ENCODE measurements at regions not wholly inside any gene's neighbourhood (a gene's known extent, or its start where the extent isn't known, plus 50 kb on each side); places are given as distances from the start of the nearest gene placed in this dataset.

- Mint-ChIP-seq H3K27me3 (no peaks in the 10 kb centered on the region), H3K9me3 (no peaks in the 10 kb centered on the region), H3K4me1 (ENCODE audit: low read depth) (no peaks in the 10 kb centered on the region), H3K27ac (no peak overlapping the region), H3K36me3 (ENCODE audit: low read depth) (no peaks in the 10 kb centered on the region), H3K4me3 (no peak overlapping the region)
- intact Hi-C loops (cut with micrococcal nuclease), result no loop called here
Measured at GRCh38 chr10:130422366-130423324, 286.5 kb downstream of the GLRX3 start.

DNA sequence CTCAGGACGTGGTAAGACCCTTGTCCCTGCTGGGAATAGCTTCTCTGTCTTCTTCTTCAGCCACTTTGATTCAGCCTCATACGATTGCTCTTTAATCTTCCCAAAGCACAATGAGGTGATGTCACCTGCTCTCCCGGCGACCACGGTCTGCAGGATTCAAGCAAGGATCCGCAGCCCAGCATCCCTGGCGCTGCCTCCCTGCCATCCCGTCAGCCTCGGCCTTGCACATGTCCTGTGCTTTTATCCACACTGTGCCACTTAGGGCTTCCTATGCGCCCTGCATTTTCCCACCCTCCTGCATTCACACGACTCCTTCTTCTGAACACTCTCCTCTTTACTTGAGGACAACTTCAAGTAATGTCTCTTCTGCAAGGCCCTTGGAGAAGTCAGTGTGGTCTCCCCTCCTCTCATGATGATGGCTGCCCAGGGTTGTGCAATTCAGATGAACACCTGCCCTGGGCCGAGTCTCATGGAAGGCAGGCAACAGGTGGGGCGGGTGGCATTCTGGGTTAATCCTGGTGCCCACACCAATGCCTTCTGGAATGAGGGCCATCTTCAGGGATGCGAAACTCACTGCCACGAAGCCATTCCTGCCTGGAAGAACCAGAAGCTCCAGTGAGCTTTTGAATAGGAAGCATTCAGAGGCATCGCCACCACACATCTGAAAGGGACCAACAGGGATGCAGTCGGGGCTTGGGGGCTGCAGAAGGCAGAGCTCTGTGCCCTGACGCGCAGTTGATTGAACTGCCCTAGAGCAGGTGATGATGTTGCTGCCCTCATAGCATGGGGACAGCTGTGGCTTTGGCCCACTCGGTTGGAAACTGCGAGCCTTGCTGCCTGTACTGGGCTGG is 287.5 kb downstream of the GLRX3 start:
- H3K4me3 Mint-ChIP-seq, result no peak overlapping the region
- H3K27ac Mint-ChIP-seq, result no peak overlapping the region

GRCh38 chr10:130424418-130424817 is 288.2 kb downstream of the GLRX3 start:
- no peak overlapping the region for H3K4me3 Mint-ChIP-seq
- H3K36me3 Mint-ChIP-seq (ENCODE audit: low read depth), result no peaks in the 10 kb centered on the region
- H3K4me1 Mint-ChIP-seq (ENCODE audit: low read depth), result no peaks in the 10 kb centered on the region
- no peaks in the 10 kb centered on the region for H3K9me3 Mint-ChIP-seq
- intact Hi-C loops (cut with micrococcal nuclease), result no loop called here
- H3K27ac Mint-ChIP-seq, result no peak overlapping the region
- no peaks in the 10 kb centered on the region for H3K27me3 Mint-ChIP-seq

More for the DNA sequence above, 287.5 kb downstream of the GLRX3 start:
- Mint-ChIP-seq H3K27me3 (no peaks in the 10 kb centered on the region), H3K36me3 (ENCODE audit: low read depth) (no peaks in the 10 kb centered on the region), H3K4me1 (ENCODE audit: low read depth) (no peaks in the 10 kb centered on the region), H3K9me3 (no peaks in the 10 kb centered on the region)
- intact Hi-C loops (cut with micrococcal nuclease), result no loop called here

DNA sequence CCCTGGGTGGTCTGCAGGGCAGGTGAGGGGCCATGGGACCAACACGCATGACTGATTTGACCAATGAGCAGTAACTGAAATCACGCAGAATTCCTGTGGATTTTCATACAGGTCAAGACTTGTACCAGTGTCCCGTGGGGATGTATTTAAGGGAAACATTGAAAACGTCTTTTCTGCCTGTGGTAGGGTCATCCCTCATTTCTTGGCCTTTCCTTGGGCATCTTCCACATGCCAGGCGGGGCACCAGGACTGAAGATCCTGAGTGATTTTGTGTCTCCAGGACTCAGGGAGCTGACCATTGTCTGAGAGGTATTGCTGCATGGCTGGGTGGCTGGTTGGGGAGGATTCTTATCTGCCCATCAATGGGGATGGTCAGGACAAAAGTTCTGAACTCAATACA is 289.0 kb downstream of the GLRX3 start:
- no peaks in the 10 kb centered on the region for H3K36me3 Mint-ChIP-seq (ENCODE audit: low read depth)
- H3K27me3 Mint-ChIP-seq, result no peaks in the 10 kb centered on the region
- no peak overlapping the region for H3K4me3 Mint-ChIP-seq
- intact Hi-C loops (cut with micrococcal nuclease), result no loop called here
- H3K27ac Mint-ChIP-seq, result no peak overlapping the region
- H3K4me1 Mint-ChIP-seq (ENCODE audit: low read depth), result no peaks in the 10 kb centered on the region
- H3K9me3 Mint-ChIP-seq, result no peaks in the 10 kb centered on the region

- Mint-ChIP-seq H3K4me3 (no peak overlapping the region), H3K27me3 (no peaks in the 10 kb centered on the region), H3K27ac (no peak overlapping the region), H3K9me3 (peaks cover 4% of the 10 kb centered on the region), H3K4me1 (ENCODE audit: low read depth) (no peaks in the 10 kb centered on the region), H3K36me3 (ENCODE audit: low read depth) (no peaks in the 10 kb centered on the region)
- intact Hi-C loops (cut with micrococcal nuclease), result no loop called here
Measured at GRCh38 chr10:130425881-130426435, 289.8 kb downstream of the GLRX3 start.

- Mint-ChIP-seq H3K36me3 (ENCODE audit: low read depth) (no peaks in the 10 kb centered on the region), H3K4me3 (no peak overlapping the region), H3K27me3 (no peaks in the 10 kb centered on the region), H3K4me1 (ENCODE audit: low read depth) (no peaks in the 10 kb centered on the region), H3K9me3 (peaks cover 15% of the 10 kb centered on the region), H3K27ac (no peak overlapping the region)
- intact Hi-C loops (cut with micrococcal nuclease), result no loop called here
Measured at GRCh38 chr10:130427216-130427722, 291.1 kb downstream of the GLRX3 start.

DNA sequence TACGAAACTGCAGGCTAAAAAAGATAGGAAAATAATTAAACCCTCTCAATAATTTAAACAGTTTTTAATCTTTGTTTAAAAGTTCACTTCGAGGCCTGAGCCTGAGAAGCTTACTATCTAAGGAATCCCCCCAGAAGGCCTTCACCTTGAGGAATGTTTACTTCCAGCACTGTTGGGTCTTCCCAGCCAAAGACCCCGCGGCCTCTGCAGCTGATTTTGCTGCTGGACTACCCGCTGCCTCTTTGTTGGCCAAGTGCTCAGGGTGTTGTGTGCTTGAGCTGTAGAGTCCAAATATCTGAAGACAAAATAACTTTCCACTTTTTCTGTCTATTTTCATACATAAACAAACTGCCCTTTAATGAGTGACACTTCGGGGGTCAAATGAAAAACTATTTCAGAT is 292.7 kb downstream of the GLRX3 start:
- intact Hi-C loops (cut with micrococcal nuclease), result no loop called here
- Mint-ChIP-seq H3K36me3 (ENCODE audit: low read depth) (no peaks in the 10 kb centered on the region), H3K27me3 (no peaks in the 10 kb centered on the region), H3K4me1 (ENCODE audit: low read depth) (no peaks in the 10 kb centered on the region), H3K9me3 (peaks cover 28% of the 10 kb centered on the region), H3K4me3 (no peak overlapping the region), H3K27ac (no peak overlapping the region)

DNA sequence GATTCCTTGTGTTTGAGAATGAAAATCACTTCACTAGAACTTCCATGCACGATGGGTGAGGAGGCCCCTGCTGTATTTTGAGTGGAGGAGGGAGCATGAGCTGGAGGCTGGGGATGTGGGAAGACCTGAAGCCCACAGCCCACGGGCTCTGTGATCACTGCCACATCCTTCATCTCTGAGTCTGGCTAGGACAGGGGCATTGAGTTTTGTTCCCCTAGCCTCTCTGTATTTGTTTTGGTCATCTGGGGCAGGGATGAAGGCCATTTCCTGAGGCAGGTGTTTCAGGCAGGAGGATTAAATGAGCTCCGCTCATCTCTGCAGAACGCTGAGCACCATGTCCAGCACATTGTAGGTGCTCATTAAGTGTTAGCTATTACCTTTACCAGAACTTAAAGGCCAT is 293.6 kb downstream of the GLRX3 start:
- Mint-ChIP-seq H3K27me3 (no peaks in the 10 kb centered on the region), H3K9me3 (peaks cover 36% of the 10 kb centered on the region), H3K4me3 (no peak overlapping the region), H3K27ac (no peak overlapping the region), H3K4me1 (ENCODE audit: low read depth) (no peaks in the 10 kb centered on the region), H3K36me3 (ENCODE audit: low read depth) (no peaks in the 10 kb centered on the region)
- intact Hi-C loops (cut with micrococcal nuclease), result no loop called here

DNA sequence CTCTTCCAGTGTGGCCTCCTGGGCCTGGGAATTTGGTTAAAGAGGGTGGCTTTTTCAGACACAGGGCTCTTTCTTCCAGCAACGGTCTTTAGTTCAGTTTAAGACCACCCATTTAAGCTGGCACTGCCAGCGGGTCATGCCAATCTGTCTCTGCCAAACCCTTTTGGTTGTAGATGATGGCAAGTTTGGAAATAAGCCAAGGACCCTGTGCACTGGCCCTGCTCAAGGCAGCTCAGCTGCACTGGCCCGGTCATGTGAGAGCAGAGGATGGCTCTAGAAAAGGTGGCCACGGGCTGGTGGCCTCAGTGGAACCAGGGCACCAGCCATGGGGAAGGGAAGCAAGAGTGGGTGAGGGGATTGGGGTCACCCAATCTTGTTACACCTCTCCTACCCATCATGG is 294.1 kb downstream of the GLRX3 start:
- Mint-ChIP-seq H3K4me1 (ENCODE audit: low read depth) (no peaks in the 10 kb centered on the region), H3K27ac (no peak overlapping the region), H3K27me3 (no peaks in the 10 kb centered on the region), H3K9me3 (peaks cover 38% of the 10 kb centered on the region), H3K36me3 (ENCODE audit: low read depth) (no peaks in the 10 kb centered on the region), H3K4me3 (no peak overlapping the region)
- intact Hi-C loops (cut with micrococcal nuclease), result no loop called here

DNA sequence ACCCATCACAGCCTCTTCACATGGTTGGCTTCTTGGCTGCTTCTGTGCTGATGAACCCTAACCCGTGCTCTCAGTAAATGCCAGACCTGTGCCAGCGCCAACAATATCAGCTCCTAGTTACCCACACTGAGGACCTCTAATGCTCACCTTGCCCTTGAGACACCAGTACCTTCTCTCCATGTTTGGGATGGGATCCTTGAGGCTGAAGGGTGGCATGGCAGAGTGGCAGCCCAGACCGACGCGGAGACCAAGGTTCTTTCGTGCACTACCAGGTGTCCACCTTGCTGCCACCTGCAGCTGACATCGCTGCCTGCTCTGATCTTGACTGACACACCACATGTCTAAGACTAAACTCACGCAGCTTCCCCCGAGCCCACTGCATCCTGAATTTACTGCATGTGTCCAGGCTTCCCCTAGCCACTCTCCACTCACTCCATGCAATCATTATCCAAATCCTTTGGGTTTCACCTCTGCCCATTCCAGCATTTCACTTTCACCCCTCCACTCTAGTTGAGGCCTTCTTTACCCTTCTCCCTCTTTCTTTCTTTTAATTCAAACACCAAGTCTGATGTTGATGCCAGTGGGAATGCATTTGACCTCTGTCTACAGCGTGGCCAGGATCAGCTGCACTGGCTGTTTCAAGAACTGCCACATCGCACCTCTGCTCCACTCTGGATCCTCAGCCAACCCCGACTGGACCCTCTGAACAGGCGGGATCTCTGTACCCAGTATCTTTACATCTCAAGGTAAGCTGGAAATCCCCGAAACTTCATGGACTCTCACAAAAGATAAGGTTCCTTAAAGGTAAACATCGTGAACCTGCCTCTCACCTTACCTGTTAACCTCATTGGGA is 294.9 kb downstream of the GLRX3 start:
- Mint-ChIP-seq H3K9me3 (peaks cover 38% of the 10 kb centered on the region), H3K27ac (no peak overlapping the region), H3K4me1 (ENCODE audit: low read depth) (no peaks in the 10 kb centered on the region), H3K36me3 (ENCODE audit: low read depth) (no peaks in the 10 kb centered on the region), H3K4me3 (no peak overlapping the region), H3K27me3 (no peaks in the 10 kb centered on the region)
- intact Hi-C loops (cut with micrococcal nuclease), result no loop called here

GRCh38 chr10:130432271-130432670 is 296.1 kb downstream of the GLRX3 start:
- intact Hi-C loops (cut with micrococcal nuclease), result no loop called here
- no peak overlapping the region for H3K4me3 Mint-ChIP-seq
- H3K9me3 Mint-ChIP-seq, result peaks cover 38% of the 10 kb centered on the region
- H3K36me3 Mint-ChIP-seq (ENCODE audit: low read depth), result no peaks in the 10 kb centered on the region
- H3K27me3 Mint-ChIP-seq, result no peaks in the 10 kb centered on the region
- no peaks in the 10 kb centered on the region for H3K4me1 Mint-ChIP-seq (ENCODE audit: low read depth)
- no peak overlapping the region for H3K27ac Mint-ChIP-seq

DNA sequence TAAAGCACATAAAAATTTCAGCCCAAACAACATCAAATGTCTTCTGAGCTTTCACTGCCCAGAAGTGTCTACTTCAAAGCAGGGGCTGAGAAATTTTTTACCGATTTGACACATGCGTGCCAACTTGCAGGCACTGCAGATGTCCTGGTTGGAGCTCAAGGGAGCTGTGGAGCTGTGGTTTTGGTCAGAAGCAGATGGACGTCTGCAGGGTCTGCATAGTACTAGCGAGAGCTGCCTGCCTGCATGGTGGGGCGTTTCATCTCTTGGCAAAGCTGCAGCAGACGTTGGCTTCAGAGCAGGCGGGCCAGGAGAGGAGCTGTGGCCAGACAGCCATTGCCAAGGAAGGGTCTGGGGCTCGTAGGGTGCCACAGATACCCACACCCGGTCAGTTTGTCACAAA is 296.7 kb downstream of the GLRX3 start:
- Mint-ChIP-seq H3K9me3 (peaks cover 38% of the 10 kb centered on the region), H3K36me3 (ENCODE audit: low read depth) (no peaks in the 10 kb centered on the region), H3K4me3 (no peak overlapping the region), H3K27me3 (no peaks in the 10 kb centered on the region), H3K4me1 (ENCODE audit: low read depth) (no peaks in the 10 kb centered on the region), H3K27ac (no peak overlapping the region)
- intact Hi-C loops (cut with micrococcal nuclease), result no loop called here

Measured in dendritic cell treated with granulocyte-macrophage colony-stimulating factor and Interleukin-4, amounts not matched to agents 40 ng/mL and 50 ng/mL, for 4 days (primary cell).